ENCODE measurements at regions not wholly inside any gene's neighbourhood (a gene's known extent, or its start where the extent isn't known, plus 50 kb on each side); places are given as distances from the start of the nearest gene placed in this dataset.

- WGBS (ENCODE audit: insufficient coverage, low coverage, low lambda C conversion rate, missing lambda C conversion rate) = 56% methylated on average over 5 of the region's 5 CpGs
- Histone ChIP-seq H3K36me3 (no peaks in the 10 kb centered on the region), H3K4me3 (no peak overlapping the region), H3K27ac (no peak overlapping the region), H3K4me1 (peaks cover 0 to 9% (median 0%) of the 10 kb centered on the region in 4 donors), H3K9me3 (no peaks in the 10 kb centered on the region), H3K27me3 (no peaks in the 10 kb centered on the region)
- intact Hi-C loops (cut with DNase I) = no loop called here
- TF ChIP-seq POLR2A (IDR thresholded peaks at IDR 0.05) (no peak), CTCF (IDR thresholded peaks at IDR 0.05) (no peak)
- no peak for DNase-seq
- ATAC-seq = no peak
Observed at GRCh38 chr5:90338712-90339372, 70.7 kb downstream of the CETN3 start.

GRCh38 chr5:90337449-90338052 lies 72.0 kb downstream of the CETN3 start:
- DNase-seq = no peak
- Histone ChIP-seq H3K27ac (no peak overlapping the region), H3K27me3 (no peaks in the 10 kb centered on the region), H3K9me3 (no peaks in the 10 kb centered on the region), H3K4me3 (no peak overlapping the region), H3K4me1 (peaks cover 0 to 9% (median 0%) of the 10 kb centered on the region in 4 donors), H3K36me3 (no peaks in the 10 kb centered on the region)
- TF ChIP-seq POLR2A (IDR thresholded peaks at IDR 0.05) (no peak), CTCF (IDR thresholded peaks at IDR 0.05) (no peak)
- WGBS (ENCODE audit: insufficient coverage, low coverage, low lambda C conversion rate, missing lambda C conversion rate) = 28% methylated on average over 5 of the region's 5 CpGs
- peak; percentile 92 to 99 (median 98) for ATAC-seq
- intact Hi-C loops (cut with DNase I) = no loop called here

- H3K27ac ChIP-seq = no peak overlapping the region
- intact Hi-C loops (cut with DNase I) = no loop called here
- H3K9me3 ChIP-seq = no peaks in the 10 kb centered on the region
- H3K4me1 ChIP-seq = peaks cover 0 to 9% (median 0%) of the 10 kb centered on the region in 4 donors
- H3K36me3 ChIP-seq = no peaks in the 10 kb centered on the region
- ATAC-seq (peak in 3 of 4 donors; percentile 44 to 77 (median 48)), DNase-seq (no peak)
- no peak overlapping the region for H3K4me3 ChIP-seq
- TF ChIP-seq CTCF (IDR thresholded peaks at IDR 0.05) (no peak), POLR2A (IDR thresholded peaks at IDR 0.05) (no peak)
- H3K27me3 ChIP-seq = no peaks in the 10 kb centered on the region
Observed at GRCh38 chr5:90336752-90337151, 72.8 kb downstream of the CETN3 start.

- Histone ChIP-seq H3K27me3 (no peaks in the 10 kb centered on the region), H3K27ac (no peak overlapping the region), H3K36me3 (no peaks in the 10 kb centered on the region), H3K9me3 (no peaks in the 10 kb centered on the region), H3K4me1 (peaks cover 0 to 9% (median 0%) of the 10 kb centered on the region in 4 donors), H3K4me3 (no peak overlapping the region)
- intact Hi-C loops (cut with DNase I) = no loop called here
- no peak for TF ChIP-seq CTCF (IDR thresholded peaks at IDR 0.05)
- DNase-seq (no peak), ATAC-seq (no peak)
- 25% methylated on average over 1 of the region's 1 CpG for WGBS (ENCODE audit: insufficient coverage, low coverage, low lambda C conversion rate, missing lambda C conversion rate)
Observed at GRCh38 chr5:90334741-90335140, 74.8 kb downstream of the CETN3 start.
